ENCODE measurements at regions not wholly inside any gene's neighbourhood (a gene's known extent, or its start where the extent isn't known, plus 50 kb on each side); places are given as distances from the start of the nearest gene placed in this dataset.
"Not testable (repeated sequence)": the region's sequence is repeated elsewhere in the genome, so short reads cannot be mapped to it uniquely, and the experiment has no call there.

GRCh38 chr3:4232798-4233197 lies 70.4 kb upstream of the SETMAR start:
- DNase-seq: no peak
- WGBS (ENCODE audit: insufficient coverage, low lambda C conversion rate): no CpG with 5 or more reads among the region's 3 CpGs
- H3K27me3 ChIP-seq (ENCODE audit: control insufficient read depth, insufficient read depth, low read length): no peaks in the 10 kb centered on the region
- H3K27ac ChIP-seq (ENCODE audit: low read length): no peak overlapping the region
- no peaks in the 10 kb centered on the region for H3K36me3 ChIP-seq (ENCODE audit: control insufficient read depth, insufficient read depth, low read length)
- H3K4me1 ChIP-seq (ENCODE audit: control insufficient read depth, insufficient read depth, low read length): no peaks in the 10 kb centered on the region
- peaks cover 4% of the 10 kb centered on the region for H3K9me3 ChIP-seq (ENCODE audit: control insufficient read depth, low read depth, low read length)
- no peak overlapping the region for H3K4me3 ChIP-seq (ENCODE audit: low read length)

- Histone ChIP-seq H3K27me3 (ENCODE audit: control insufficient read depth, insufficient read depth, low read length) (no peaks in the 10 kb centered on the region), H3K27ac (ENCODE audit: low read length) (no peak overlapping the region), H3K36me3 (ENCODE audit: control insufficient read depth, insufficient read depth, low read length) (no peaks in the 10 kb centered on the region), H3K9me3 (ENCODE audit: control insufficient read depth, low read depth, low read length) (peaks cover 4% of the 10 kb centered on the region), H3K4me1 (ENCODE audit: control insufficient read depth, insufficient read depth, low read length) (no peaks in the 10 kb centered on the region), H3K4me3 (ENCODE audit: low read length) (no peak overlapping the region)
- no peak for DNase-seq
- WGBS (ENCODE audit: insufficient coverage, low lambda C conversion rate): no CpG with 5 or more reads among the region's 2 CpGs
Observed at GRCh38 chr3:4233488-4233887, 69.7 kb upstream of the SETMAR start.

- Histone ChIP-seq H3K27ac (ENCODE audit: low read length) (no peak overlapping the region), H3K9me3 (ENCODE audit: control insufficient read depth, low read depth, low read length) (peaks cover 4% of the 10 kb centered on the region), H3K4me3 (ENCODE audit: low read length) (no peak overlapping the region), H3K4me1 (ENCODE audit: control insufficient read depth, insufficient read depth, low read length) (no peaks in the 10 kb centered on the region), H3K36me3 (ENCODE audit: control insufficient read depth, insufficient read depth, low read length) (no peaks in the 10 kb centered on the region), H3K27me3 (ENCODE audit: control insufficient read depth, insufficient read depth, low read length) (no peaks in the 10 kb centered on the region)
- WGBS (ENCODE audit: insufficient coverage, low lambda C conversion rate): 54% methylated on average over 2 of the region's 2 CpGs
- DNase-seq: no peak
Observed at GRCh38 chr3:4234889-4235288, 68.3 kb upstream of the SETMAR start.

GRCh38 chr3:4235690-4236089 lies 67.5 kb upstream of the SETMAR start:
- Histone ChIP-seq H3K4me1 (ENCODE audit: control insufficient read depth, insufficient read depth, low read length) (no peaks in the 10 kb centered on the region), H3K9me3 (ENCODE audit: control insufficient read depth, low read depth, low read length) (peaks cover 4% of the 10 kb centered on the region), H3K4me3 (ENCODE audit: low read length) (no peak overlapping the region), H3K27ac (ENCODE audit: low read length) (no peak overlapping the region), H3K36me3 (ENCODE audit: control insufficient read depth, insufficient read depth, low read length) (no peaks in the 10 kb centered on the region), H3K27me3 (ENCODE audit: control insufficient read depth, insufficient read depth, low read length) (no peaks in the 10 kb centered on the region)
- DNase-seq: no peak
- no CpG with 5 or more reads among the region's 3 CpGs for WGBS (ENCODE audit: insufficient coverage, low lambda C conversion rate)

GRCh38 chr3:4241595-4242170 lies 61.5 kb upstream of the SETMAR start:
- H3K9me3 ChIP-seq (ENCODE audit: control insufficient read depth, low read depth, low read length): peaks cover 4% of the 10 kb centered on the region
- H3K4me1 ChIP-seq (ENCODE audit: control insufficient read depth, insufficient read depth, low read length): no peaks in the 10 kb centered on the region
- H3K36me3 ChIP-seq (ENCODE audit: control insufficient read depth, insufficient read depth, low read length): no peaks in the 10 kb centered on the region
- H3K27me3 ChIP-seq (ENCODE audit: control insufficient read depth, insufficient read depth, low read length): no peaks in the 10 kb centered on the region
- no peak overlapping the region for H3K4me3 ChIP-seq (ENCODE audit: low read length)
- DNase-seq: no peak
- H3K27ac ChIP-seq (ENCODE audit: low read length): no peak overlapping the region
- 83% methylated on average over 4 of the region's 8 CpGs for WGBS (ENCODE audit: insufficient coverage, low lambda C conversion rate)

- Histone ChIP-seq H3K27me3 (ENCODE audit: control insufficient read depth, insufficient read depth, low read length) (no peaks in the 10 kb centered on the region), H3K9me3 (ENCODE audit: control insufficient read depth, low read depth, low read length) (peaks cover 2% of the 10 kb centered on the region), H3K4me3 (ENCODE audit: low read length) (no peak overlapping the region), H3K4me1 (ENCODE audit: control insufficient read depth, insufficient read depth, low read length) (no peaks in the 10 kb centered on the region), H3K36me3 (ENCODE audit: control insufficient read depth, insufficient read depth, low read length) (no peaks in the 10 kb centered on the region), H3K27ac (ENCODE audit: low read length) (no peak overlapping the region)
- peak in 1 of 2 donors; percentile 9 for DNase-seq
- no CpG with 5 or more reads among the region's 9 CpGs for WGBS (ENCODE audit: insufficient coverage, low lambda C conversion rate)
Observed at GRCh38 chr3:4245671-4246070, 57.5 kb upstream of the SETMAR start.

GRCh38 chr3:4247391-4247790 lies 55.8 kb upstream of the SETMAR start:
- no peaks in the 10 kb centered on the region for H3K27me3 ChIP-seq (ENCODE audit: control insufficient read depth, insufficient read depth, low read length)
- whole genome bisulfite sequencing (ENCODE audit: insufficient coverage, low lambda C conversion rate): no CpG with 5 or more reads among the region's 1 CpG
- H3K36me3 ChIP-seq (ENCODE audit: control insufficient read depth, insufficient read depth, low read length): no peaks in the 10 kb centered on the region
- no peaks in the 10 kb centered on the region for H3K4me1 ChIP-seq (ENCODE audit: control insufficient read depth, insufficient read depth, low read length)
- peaks cover 2% of the 10 kb centered on the region for H3K9me3 ChIP-seq (ENCODE audit: control insufficient read depth, low read depth, low read length)
- no peak overlapping the region for H3K4me3 ChIP-seq (ENCODE audit: low read length)
- H3K27ac ChIP-seq (ENCODE audit: low read length): no peak overlapping the region
- DNase-seq: no peak

GRCh38 chr3:4250064-4250463 lies 53.1 kb upstream of the SETMAR start:
- no peaks in the 10 kb centered on the region for H3K36me3 ChIP-seq (ENCODE audit: control insufficient read depth, insufficient read depth, low read length)
- DNase-seq: no peak
- peaks cover 2% of the 10 kb centered on the region for H3K9me3 ChIP-seq (ENCODE audit: control insufficient read depth, low read depth, low read length)
- H3K27me3 ChIP-seq (ENCODE audit: control insufficient read depth, insufficient read depth, low read length): no peaks in the 10 kb centered on the region
- WGBS (ENCODE audit: insufficient coverage, low lambda C conversion rate): 93% methylated on average over 3 of the region's 4 CpGs
- H3K27ac ChIP-seq (ENCODE audit: low read length): no peak overlapping the region
- H3K4me1 ChIP-seq (ENCODE audit: control insufficient read depth, insufficient read depth, low read length): no peaks in the 10 kb centered on the region
- H3K4me3 ChIP-seq (ENCODE audit: low read length): no peak overlapping the region

- Histone ChIP-seq H3K4me1 (ENCODE audit: control insufficient read depth, insufficient read depth, low read length) (no peaks in the 10 kb centered on the region), H3K27me3 (ENCODE audit: control insufficient read depth, insufficient read depth, low read length) (no peaks in the 10 kb centered on the region), H3K4me3 (ENCODE audit: low read length) (no peak overlapping the region), H3K9me3 (ENCODE audit: control insufficient read depth, low read depth, low read length) (peaks cover 2% of the 10 kb centered on the region), H3K27ac (ENCODE audit: low read length) (no peak overlapping the region), H3K36me3 (ENCODE audit: control insufficient read depth, insufficient read depth, low read length) (no peaks in the 10 kb centered on the region)
- DNase-seq: no peak
Observed at GRCh38 chr3:4251412-4251811, 51.8 kb upstream of the SETMAR start.

- not testable (repeated sequence) for H3K27ac ChIP-seq (ENCODE audit: low read length); H3K36me3 ChIP-seq (ENCODE audit: control insufficient read depth, insufficient read depth, low read length); DNase-seq; H3K4me1 ChIP-seq (ENCODE audit: control insufficient read depth, insufficient read depth, low read length); H3K9me3 ChIP-seq (ENCODE audit: control insufficient read depth, low read depth, low read length); H3K27me3 ChIP-seq (ENCODE audit: control insufficient read depth, insufficient read depth, low read length); H3K4me3 ChIP-seq (ENCODE audit: low read length)
- no CpG with 5 or more reads among the region's 26 CpGs for WGBS (ENCODE audit: insufficient coverage, low lambda C conversion rate)
Observed at GRCh38 chr3:4253072-4253832, 49.9 kb upstream of the SETMAR start.
